ENCODE measurements at regions not wholly inside any gene's neighbourhood (a gene's known extent, or its start where the extent isn't known, plus 50 kb on each side); places are given as distances from the start of the nearest gene placed in this dataset.
"Not testable (repeated sequence)": the region's sequence is repeated elsewhere in the genome, so short reads cannot be mapped to it uniquely, and the experiment has no call there.

DNA sequence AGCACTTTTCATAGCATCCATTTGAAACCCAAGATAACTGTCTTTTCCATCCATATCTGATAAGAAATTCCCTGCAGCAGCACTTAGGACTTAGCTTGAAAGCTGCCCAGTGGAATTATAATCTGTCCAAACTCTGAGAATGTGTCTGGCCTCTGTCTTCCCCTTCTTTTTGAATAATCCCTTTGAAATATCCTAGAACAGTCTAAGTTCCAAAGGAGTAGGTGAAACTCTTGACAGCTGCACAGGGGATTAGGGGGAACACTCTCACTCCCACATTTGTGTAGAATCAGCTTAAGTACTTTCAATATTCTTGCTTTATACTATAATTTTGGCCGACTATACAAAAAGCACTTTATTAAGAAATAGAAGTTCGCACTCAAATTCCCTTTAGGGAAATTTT lies 157.7 kb downstream of the PAPSS1 start:
- DNase-seq = no peak

DNA sequence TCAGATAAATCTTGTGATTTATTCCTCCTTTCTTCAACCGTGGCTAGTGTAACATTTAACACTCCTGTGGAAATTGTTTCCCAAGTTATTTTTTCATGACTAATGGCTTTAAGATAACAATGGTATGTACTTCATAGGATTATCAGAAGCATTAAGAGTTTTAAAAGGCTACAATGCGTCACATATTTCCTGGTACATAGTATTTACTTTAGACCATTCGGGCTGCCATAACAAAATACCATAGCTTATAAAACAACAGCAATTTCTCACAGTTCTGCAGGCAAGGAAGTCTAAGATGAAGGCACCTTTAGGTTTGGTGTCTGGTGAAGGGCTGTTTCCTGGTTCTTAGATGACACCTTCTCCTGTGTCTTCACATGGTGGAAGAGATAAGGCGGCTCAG lies 158.6 kb downstream of the PAPSS1 start:
- no peak for DNase-seq

GRCh38 chr4:107559653-107560052 lies 160.4 kb downstream of the PAPSS1 start:
- no peak for DNase-seq

DNA sequence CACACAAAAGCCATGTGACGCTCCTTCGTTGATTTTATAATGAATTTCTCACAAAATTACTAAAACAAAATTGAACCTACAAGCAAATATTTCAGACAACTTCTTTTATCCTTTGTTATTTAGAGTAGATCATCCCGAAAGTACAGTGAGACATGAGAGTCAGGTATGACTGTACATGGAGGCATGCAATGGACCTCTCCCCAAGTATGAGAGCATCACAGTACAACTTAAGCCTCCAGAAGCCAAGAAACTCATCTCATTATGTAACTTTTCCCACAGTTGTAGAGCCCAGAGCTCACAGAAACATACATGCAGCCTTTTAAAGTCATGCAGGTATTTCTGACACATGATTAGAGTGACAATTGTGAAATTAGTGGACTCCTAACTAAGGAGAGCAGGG lies 167.7 kb downstream of the PAPSS1 start:
- DNase-seq = no peak

DNA sequence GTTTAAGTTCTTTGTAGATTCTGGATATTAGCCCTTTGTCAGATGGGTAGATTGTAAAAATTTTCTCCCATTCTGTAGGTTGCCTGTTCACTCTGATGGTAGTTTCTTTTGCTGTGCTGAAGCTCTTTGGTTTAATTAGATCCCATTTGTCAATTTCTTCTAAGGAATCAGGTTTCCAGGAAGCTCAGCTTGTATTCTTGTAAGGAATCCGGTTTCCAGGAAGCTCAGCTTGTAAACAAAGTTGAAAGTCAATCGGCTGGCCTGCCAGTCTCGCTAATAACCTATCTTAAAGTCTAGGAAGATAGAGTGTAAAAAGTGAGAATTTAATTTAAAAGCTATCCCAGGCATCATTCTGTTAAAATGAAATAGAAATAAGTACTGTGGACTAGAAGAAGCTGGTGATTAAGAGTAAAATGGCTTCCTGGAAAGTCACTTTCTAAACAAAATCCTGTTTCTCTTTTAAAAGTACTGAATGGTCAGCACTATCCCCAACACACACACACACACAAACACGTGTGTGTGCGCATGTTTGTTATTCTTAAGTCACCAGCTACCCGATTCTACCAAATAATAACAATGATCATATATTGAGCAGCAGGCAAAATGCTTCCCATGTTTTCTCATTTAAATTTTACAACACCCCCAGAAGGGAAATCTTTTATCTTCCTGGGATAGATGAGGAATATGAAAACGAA lies 171.7 kb downstream of the PAPSS1 start:
- no peak for DNase-seq

DNA sequence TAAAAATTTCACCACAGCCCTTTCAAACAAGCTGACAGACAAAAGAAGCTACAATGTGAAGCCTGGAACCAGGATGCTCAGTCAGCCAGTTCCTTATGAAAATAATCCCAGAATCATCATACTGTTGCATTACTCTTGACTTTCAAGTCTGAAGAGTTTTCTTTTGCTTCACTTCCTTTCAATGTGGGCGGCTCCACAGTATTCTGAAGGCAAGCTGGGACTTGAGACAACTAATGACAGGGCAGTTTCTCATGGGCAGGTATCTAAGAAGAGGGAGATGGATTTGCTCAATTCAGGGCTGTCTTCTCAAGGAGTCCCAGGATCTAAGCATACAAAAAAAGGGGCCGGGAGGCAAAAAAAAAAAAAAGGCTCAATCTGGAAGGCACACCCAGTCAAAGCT lies 173.4 kb downstream of the PAPSS1 start:
- no peak for DNase-seq

GRCh38 chr4:107541511-107541910 lies 178.5 kb downstream of the PAPSS1 start:
- no peak for DNase-seq

DNA sequence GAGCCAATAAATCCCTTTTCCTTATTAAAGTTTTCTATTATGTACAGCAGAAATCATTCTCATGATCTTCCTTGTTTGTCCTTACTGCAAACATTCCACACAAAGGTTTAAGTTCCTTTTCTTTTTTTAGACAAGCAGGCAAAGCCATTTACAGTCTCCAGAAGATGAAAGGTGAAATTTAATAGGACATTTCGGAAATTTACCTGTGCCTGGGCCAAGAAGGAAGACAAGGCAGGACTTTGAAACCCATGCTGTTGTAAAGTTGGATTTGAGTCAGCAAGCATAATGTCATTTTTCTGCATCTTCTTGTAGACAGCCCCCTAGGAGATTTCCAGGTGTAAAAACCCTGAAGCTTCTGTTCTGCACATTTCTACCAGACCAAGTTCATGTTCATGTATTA lies 188.1 kb downstream of the PAPSS1 start:
- no peak for DNase-seq

GRCh38 chr4:107520368-107520767 lies 199.7 kb downstream of the PAPSS1 start:
- no peak for DNase-seq

DNA sequence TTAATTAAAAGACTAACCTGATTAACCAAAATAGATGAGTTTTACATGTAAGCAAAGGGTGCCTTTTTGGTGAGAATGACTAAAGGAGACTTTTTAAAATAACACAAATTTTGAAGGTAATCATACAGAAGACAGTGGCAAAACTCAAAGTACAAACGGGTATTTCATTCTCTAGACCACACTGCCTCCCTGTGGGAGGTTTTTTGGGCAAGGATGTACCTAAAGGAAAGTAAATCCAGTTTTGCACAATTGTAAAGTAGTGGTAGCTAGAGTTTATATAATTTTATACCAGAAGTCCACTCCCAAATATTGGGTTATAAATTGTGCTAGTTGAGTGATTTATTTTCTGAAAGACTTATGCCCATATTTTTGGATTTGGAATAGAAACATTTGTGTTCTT lies 201.0 kb downstream of the PAPSS1 start:
- no peak for DNase-seq

DNA sequence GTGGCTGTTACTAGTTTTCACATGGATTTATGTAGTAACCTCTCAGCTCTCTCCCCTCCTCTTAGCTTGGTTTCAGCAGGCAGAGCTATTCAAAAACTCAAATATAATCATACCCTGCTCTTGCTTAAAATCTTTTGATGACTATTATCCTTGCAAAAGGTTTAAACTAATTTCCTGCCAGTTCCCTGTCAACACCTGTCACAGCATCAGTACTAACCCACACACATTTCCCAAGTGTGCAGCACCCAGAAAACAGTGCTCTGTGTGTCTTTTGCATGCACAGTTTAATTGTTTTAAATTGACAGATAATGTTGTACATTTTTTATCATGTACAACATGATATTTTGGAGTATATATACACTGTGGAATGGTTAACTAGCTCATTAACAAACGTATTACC lies 202.0 kb downstream of the PAPSS1 start:
- DNase-seq = no peak

DNA sequence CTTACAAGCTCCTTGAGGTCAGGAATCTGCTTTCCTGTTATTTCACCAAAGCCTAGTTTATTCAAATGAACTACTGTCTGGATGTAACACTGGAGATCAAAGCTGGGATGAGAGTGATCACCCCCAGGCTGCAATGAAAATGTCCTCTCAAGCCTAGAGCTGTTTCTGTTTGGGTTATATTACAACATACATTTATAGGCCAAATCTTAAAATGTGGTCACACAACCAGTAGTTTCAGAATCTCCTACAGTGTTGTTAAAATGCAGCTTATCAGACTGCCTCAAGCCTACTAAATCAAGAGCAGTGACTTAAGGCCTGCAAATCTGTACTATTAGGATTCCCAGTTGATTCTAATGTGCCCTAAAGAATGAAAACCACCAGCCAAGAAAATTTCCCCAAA lies 207.5 kb downstream of the PAPSS1 start:
- no peak for DNase-seq

DNA sequence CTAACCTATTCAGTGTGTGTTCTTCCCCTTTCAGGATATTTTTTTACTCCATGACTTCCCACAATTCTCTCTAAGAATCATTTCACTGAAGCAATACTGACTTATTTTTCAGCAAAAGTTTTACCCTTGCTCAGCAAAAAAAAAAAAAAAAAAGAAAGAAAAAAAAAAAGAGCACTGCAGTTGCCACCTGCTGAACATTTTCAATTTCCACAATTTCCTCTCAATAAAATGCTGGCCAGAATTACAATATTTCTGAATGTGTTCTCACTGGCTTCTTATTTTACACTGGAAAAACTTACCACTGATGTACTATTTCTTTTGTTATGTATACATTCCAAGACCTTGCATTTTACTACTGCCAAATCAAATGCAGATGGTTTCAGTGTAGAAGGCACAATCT lies 210.4 kb downstream of the PAPSS1 start:
- no peak for DNase-seq

DNA sequence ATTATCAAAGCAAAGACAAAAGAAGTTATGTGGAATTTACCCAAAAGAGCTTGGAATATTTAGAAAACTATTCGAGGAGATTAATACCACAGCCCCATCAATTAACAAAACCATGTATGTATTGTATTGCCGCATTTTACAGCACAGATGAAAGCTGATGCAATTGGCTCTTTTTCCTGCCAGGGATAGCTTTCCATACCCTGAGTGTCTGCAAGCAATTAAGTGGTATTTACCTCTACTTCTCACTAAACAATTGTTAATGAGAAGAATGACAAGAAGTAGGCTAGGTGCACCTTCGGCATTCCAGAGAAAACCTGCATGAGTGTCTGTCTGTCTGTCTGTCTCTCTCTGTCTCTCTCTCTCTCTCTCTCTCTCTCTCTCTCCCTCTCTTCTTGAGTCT lies 219.5 kb downstream of the PAPSS1 start:
- DNase-seq = no peak

DNA sequence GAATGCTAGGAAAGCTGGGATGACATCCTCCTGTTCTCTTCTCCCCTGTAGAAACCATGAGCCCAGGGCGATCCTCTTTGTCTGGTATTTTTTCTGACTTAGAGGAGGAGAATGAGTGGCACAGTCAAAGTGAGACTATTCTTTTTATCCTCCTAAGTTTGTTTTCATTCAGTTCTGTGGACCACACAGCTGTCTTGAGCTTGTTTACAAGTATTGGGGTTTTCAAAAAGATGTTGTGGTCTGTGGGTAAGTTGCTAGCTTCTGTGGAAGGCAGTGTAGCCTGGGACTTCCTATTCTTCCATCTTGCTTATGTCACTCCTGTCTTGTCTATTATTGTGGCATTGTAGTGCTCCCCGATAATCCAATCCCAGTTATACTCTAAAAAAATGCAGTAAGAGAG lies 223.0 kb downstream of the PAPSS1 start:
- DNase-seq = no peak

DNA sequence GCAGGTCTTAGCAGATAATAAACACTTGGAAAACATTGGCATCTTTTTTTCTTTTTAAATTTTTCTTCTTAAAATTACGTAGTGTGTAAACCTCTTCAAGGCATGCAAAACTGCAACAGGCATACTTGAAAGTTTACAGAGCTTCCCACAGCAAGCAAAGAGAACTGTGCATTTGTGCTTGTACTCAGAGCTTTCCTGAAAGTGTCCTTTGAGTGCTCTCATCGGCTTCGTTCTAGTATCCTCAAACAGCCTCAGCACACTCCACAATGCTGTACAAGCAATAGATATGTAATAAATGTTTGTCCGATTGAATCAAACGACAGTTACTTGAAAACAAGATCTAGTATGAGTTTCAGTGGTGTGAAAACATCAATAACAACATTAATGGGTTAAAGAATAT lies 227.5 kb downstream of the PAPSS1 start:
- DNase-seq = no peak

- no peak for DNase-seq
Measured at GRCh38 chr4:107490116-107490515, 229.9 kb downstream of the PAPSS1 start.

DNA sequence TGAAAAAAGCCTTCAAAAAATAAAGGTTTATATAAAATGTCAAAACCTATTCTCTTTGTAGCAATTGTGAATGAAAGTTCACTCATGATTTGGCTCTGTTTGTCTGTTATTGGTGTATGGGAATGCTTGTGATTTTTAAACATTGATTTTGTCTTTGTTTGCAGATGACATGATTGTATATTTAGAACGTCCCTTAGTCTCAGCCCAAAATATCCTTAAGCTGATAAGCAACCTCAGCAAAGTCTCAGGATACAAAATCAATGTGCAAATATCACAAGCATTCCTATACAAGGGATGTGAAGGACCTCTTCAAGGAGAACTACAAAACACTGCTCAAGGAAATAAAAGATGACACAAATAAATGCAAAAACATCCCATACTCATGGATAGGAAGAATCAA lies 236.4 kb downstream of the PAPSS1 start:
- not testable (repeated sequence) for DNase-seq

DNA sequence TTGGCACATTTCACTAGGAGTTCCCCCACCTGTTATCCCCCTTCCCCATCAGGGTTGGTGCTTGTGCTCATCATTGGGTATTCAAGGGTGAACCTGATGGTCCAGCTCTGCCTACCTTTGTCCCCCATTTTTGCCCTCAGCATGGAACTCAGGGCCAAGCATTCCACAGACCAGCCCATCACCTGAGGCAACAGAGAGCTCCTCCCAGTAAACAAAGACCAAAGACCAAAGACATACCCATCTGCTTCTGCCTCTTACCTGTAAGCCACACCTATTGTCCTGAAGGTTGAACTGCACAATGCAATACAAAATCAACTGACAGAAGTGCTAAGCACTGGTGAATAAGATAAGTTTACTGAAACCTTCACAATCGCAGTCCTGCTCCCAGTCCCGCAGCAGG lies 237.5 kb downstream of the PAPSS1 start:
- DNase-seq = no peak

- no peak for DNase-seq
Measured at GRCh38 chr4:107478327-107478980, 241.6 kb downstream of the PAPSS1 start.

- no peak for DNase-seq
Measured at GRCh38 chr4:107473126-107473525, 246.9 kb downstream of the PAPSS1 start.

- DNase-seq = no peak
Measured at GRCh38 chr4:107472265-107472948, 247.6 kb downstream of the PAPSS1 start.

DNA sequence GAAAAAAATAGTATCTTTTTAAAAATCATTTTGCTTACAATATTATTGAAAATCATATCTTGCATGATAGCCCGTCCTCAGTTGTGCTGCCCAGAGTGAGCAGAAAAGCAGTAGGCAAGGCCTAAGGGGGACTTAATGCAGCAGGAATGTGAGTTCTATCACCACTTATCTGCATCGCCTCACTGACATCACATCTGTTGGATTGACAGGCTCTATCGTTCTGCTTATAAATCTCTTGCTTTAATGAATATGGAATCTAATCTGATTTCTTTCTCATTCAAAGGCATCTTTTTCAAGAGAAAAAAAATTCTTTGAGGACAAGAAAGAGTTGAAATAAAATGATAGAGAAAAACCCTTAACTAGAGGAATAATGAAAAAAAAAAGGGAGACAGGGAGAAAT lies 249.9 kb downstream of the PAPSS1 start:
- no peak for DNase-seq

DNA sequence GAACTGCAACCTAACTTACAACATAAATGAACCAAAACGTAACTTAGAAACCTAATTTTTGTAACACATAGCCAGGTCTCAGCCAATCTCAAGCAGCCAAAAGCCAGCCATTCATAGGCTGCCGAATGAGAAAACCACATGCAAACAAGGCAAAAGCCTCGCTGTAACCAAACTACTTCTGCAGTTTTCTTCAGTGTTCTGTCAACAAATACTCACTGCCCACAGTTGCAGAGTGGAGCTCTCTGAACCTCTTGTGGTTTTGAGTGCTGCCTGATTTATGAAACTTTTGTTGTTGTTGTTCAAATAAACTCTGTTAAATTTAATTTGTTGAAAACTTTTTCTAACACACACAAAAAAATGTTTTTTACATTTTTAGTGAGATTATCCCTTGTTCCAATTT lies 251.2 kb downstream of the PAPSS1 start:
- DNase-seq = no peak
